ENCODE measurements at regions not wholly inside any gene's neighbourhood (a gene's known extent, or its start where the extent isn't known, plus 50 kb on each side); places are given as distances from the start of the nearest gene placed in this dataset.

DNA sequence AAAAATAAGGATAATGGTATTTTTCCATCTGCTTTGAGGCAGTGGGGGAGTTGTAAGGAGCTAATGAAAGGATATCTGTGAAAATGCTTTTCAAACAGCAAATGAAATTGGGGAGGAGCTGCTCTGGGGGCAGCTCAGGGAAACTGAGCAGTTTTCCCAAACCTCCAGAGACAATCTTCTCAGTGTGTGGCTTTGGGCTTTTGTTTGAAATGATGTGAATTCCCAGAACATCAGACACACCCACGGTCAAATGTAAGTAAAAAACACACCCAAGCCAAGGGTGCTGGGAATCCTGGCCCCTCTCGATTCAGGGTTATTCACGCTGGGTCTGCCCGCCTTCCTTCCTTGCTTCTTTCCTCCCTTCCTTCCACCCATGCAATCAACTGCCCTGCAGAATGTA lies 512.6 kb downstream of the BNC2 start:
- TF ChIP-seq, protein P1, sequence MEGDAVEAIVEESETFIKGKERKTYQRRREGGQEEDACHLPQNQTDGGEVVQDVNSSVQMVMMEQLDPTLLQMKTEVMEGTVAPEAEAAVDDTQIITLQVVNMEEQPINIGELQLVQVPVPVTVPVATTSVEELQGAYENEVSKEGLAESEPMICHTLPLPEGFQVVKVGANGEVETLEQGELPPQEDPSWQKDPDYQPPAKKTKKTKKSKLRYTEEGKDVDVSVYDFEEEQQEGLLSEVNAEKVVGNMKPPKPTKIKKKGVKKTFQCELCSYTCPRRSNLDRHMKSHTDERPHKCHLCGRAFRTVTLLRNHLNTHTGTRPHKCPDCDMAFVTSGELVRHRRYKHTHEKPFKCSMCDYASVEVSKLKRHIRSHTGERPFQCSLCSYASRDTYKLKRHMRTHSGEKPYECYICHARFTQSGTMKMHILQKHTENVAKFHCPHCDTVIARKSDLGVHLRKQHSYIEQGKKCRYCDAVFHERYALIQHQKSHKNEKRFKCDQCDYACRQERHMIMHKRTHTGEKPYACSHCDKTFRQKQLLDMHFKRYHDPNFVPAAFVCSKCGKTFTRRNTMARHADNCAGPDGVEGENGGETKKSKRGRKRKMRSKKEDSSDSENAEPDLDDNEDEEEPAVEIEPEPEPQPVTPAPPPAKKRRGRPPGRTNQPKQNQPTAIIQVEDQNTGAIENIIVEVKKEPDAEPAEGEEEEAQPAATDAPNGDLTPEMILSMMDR (IDR thresholded peaks at IDR 0.05), result no peak
- no peak for TF ChIP-seq POLR2A (IDR thresholded peaks at IDR 0.05)

Measured in ovary (tissue), 3 donors.